Astrocyte (in vitro differentiated cells and primary cell): ENCODE measurements at regions not wholly inside any gene's neighbourhood (a gene's known extent, or its start where the extent isn't known, plus 50 kb on each side); places are given as distances from the start of the nearest gene placed in this dataset.

ENCODE experiments used
- CTCF ChIP-seq: IDR thresholded peaks from 2 replicates; pipeline ENCODE4 v1.5.1; 2011; ENCODE audit warnings: low read depth, mild to moderate bottlenecking, inconsistent platforms, low read length, moderate library complexity; ENCODE audit not compliant: insufficient read depth
- EZH2 ChIP-seq: IDR thresholded peaks from 2 replicates; pipeline ENCODE4 v1.6.1; 2012; ENCODE audit warnings: mild to moderate bottlenecking, low read length, inconsistent platforms; ENCODE audit not compliant: insufficient read depth

GRCh38 chr13:90402102-90402501 is 945.4 kb upstream of the MIR17HG start:
- TF ChIP-seq CTCF (no peak), EZH2 (no peak)
